ENCODE measurements at regions not wholly inside any gene's neighbourhood (a gene's known extent, or its start where the extent isn't known, plus 50 kb on each side); places are given as distances from the start of the nearest gene placed in this dataset.

DNA sequence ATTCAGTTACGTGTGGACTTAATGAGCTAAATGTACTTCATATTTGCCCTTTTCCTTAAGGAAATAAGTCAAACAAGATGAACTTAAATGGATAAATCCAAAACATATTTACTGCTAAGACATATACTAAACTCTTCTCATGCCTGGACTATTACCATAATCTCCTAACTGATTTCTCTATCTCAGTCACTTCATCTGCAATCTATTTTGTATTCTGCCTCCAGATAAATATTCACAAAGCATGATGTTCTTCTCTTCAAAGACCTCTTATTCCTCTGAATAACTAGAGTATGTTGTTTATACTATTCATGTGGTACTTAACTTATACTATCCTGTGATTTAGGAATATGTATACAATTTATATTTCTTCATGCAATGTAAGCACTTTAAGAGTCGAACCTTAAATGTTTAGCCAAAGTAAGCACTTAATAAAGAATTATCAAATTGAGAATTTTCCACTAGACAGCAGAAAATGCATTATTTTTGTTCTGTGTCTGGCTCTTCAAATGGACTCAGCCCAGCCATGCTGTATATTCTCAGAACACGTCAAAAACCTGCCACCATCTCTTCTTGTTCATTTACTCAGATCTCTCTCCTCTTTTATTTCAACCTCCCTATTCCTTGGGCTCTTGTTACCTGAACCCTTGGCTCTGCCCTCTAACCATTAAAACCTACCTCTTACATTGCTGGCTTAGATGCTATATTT lies 79.9 kb upstream of the ARHGAP28 start:
- H3K9me3 ChIP-seq (replicated peaks; ENCODE audit: control insufficient read depth, insufficient read depth, low read depth, low read length), result no peaks in the 10 kb centered on the region
- H3K4me1 ChIP-seq (replicated peaks in 1 of 2; ENCODE audit: control insufficient read depth in 2 of 2, insufficient read depth in 2 of 2, low read length in 2 of 2), result no peaks in the 10 kb centered on the region
- TF ChIP-seq HDAC6 (IDR thresholded peaks at IDR 0.05; ENCODE audit: low read depth, low read length) (no peak), ERF (CRISPR knock-in tag; IDR thresholded peaks at IDR 0.05) (no peak), PML (IDR thresholded peaks at IDR 0.05; ENCODE audit: low read length) (no peak), PYGO2 (tag; IDR thresholded peaks at IDR 0.05) (no peak), KHSRP (IDR thresholded peaks at IDR 0.05) (no peak), ZFX (CRISPR knock-in tag; IDR thresholded peaks at IDR 0.05) (no peak), ZNF316 (IDR thresholded peaks at IDR 0.05) (peak; percentile 23; the same call in 1 of the 2 replicates), IRF2 (CRISPR knock-in tag; IDR thresholded peaks at IDR 0.05) (no peak)
- H3K4me3 ChIP-seq, result no peak overlapping the region
- H3K4me2 ChIP-seq (ENCODE audit: insufficient read depth, low read length), result no peak overlapping the region
- H2AFZ ChIP-seq (ENCODE audit: low read depth, low read length), result no peak overlapping the region
- peaks cover 19 to 37% of the 10 kb centered on the region in 2 experiments for H3K27me3 ChIP-seq (ENCODE audit: control insufficient read depth in 2 of 2, insufficient read depth in 2 of 2, low read length in 2 of 2)
- FAIRE-seq (no peak), DNase-seq (ENCODE audit: extremely low read depth in 1 of 4, low spot score in 3 of 4) (no peak), ATAC-seq (no peak)
- WGBS (ENCODE audit: insufficient coverage, low coverage, missing lambda C conversion rate), result 4% methylated on average over 3 of the region's 3 CpGs
- ChIA-PET POLR2A (no interaction called here), CTCF (ENCODE audit: low intra/inter-chr PET ratio) (no interaction called here)
- in situ Hi-C loops (cut with MboI), result no loop called here
- BruUV-seq (replicated peaks), result no TSS peak
- no peaks in the 10 kb centered on the region for H3K9me1 ChIP-seq (ENCODE audit: control insufficient read depth, insufficient read depth, low read length)
- intact Hi-C loops (cut with micrococcal nuclease), result no loop called here
- no peaks in the 10 kb centered on the region for H3K36me3 ChIP-seq (ENCODE audit: control insufficient read depth, insufficient read depth, low read length)
- H4K20me1 ChIP-seq (replicated peaks; ENCODE audit: control insufficient read depth, insufficient read depth, low read length), result no peaks in the 10 kb centered on the region
- no peaks in the 10 kb centered on the region for H3K79me2 ChIP-seq (ENCODE audit: control insufficient read depth, insufficient read depth, low read length)
- H3K27ac ChIP-seq (ENCODE audit: extremely low read depth, low read depth, low read length), result no peak overlapping the region
- H3K9ac ChIP-seq (ENCODE audit: insufficient read depth in 1 of 2, low read depth in 2 of 2, low read length in 2 of 2), result no peak overlapping the region

DNA sequence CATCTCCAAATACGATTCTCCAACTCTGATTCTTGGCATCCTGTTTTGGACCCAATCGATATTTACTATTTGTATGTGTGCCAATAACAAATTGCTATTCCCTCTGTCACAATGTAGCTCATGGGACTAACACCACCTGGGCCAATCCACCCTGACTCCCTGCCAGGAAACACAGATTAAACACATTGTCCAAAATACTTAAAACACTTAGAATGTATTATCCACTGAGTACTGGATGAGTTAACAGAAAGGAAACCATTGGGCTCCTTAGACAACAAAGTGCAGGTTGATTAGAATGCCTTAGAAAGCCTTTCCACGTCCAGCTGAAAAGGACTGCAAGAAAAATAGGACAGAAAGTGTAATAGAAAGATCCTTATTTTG lies 79.4 kb upstream of the ARHGAP28 start:
- no peak for TF ChIP-seq LCOR (CRISPR knock-in tag; IDR thresholded peaks at IDR 0.05)
- TF ChIP-seq GABPA (tag; conservative IDR thresholded peaks at IDR 0.05; ENCODE audit: low read depth), result no peak
- H3K36me3 ChIP-seq (ENCODE audit: control insufficient read depth, insufficient read depth, low read length), result no peaks in the 10 kb centered on the region
- H4K20me1 ChIP-seq (replicated peaks; ENCODE audit: control insufficient read depth, insufficient read depth, low read length), result no peaks in the 10 kb centered on the region
- in situ Hi-C loops (cut with MboI), result no loop called here
- ATAC-seq, result no peak
- POLR2A ChIA-PET, result no interaction called here
- CTCF ChIA-PET (ENCODE audit: low intra/inter-chr PET ratio), result no interaction called here
- no peaks in the 10 kb centered on the region for H3K4me1 ChIP-seq (replicated peaks in 1 of 2; ENCODE audit: control insufficient read depth in 2 of 2, insufficient read depth in 2 of 2, low read length in 2 of 2)
- no TSS peak for BruUV-seq (replicated peaks)
- WGBS (ENCODE audit: insufficient coverage, low coverage, missing lambda C conversion rate), result 3% methylated on average over 3 of the region's 3 CpGs
- no peak overlapping the region for H3K9ac ChIP-seq (ENCODE audit: insufficient read depth in 1 of 2, low read depth in 2 of 2, low read length in 2 of 2)
- H3K27me3 ChIP-seq (ENCODE audit: control insufficient read depth in 2 of 2, insufficient read depth in 2 of 2, low read length in 2 of 2), result peaks cover 19 to 37% of the 10 kb centered on the region in 2 experiments
- FAIRE-seq, result no peak
- no peaks in the 10 kb centered on the region for H3K9me3 ChIP-seq (replicated peaks; ENCODE audit: control insufficient read depth, insufficient read depth, low read depth, low read length)
- no peak for DNase-seq (ENCODE audit: extremely low read depth in 1 of 4, low spot score in 3 of 4)
- H3K79me2 ChIP-seq (ENCODE audit: control insufficient read depth, insufficient read depth, low read length), result no peaks in the 10 kb centered on the region
- H3K4me3 ChIP-seq, result no peak overlapping the region
- no peak overlapping the region for H3K4me2 ChIP-seq (ENCODE audit: insufficient read depth, low read length)
- no peaks in the 10 kb centered on the region for H3K9me1 ChIP-seq (ENCODE audit: control insufficient read depth, insufficient read depth, low read length)
- H3K27ac ChIP-seq (ENCODE audit: extremely low read depth, low read depth, low read length), result no peak overlapping the region
- H2AFZ ChIP-seq (ENCODE audit: low read depth, low read length), result no peak overlapping the region
- intact Hi-C loops (cut with micrococcal nuclease), result no loop called here
